Liver (tissue), 8 donors: ENCODE measurements at regions not wholly inside any gene's neighbourhood (a gene's known extent, or its start where the extent isn't known, plus 50 kb on each side); places are given as distances from the start of the nearest gene placed in this dataset.

Experiments used
- DNase-seq: peaks from one replicate; pipeline ENCODE4 v3.0.0-alpha.2; 2017; ENCODE audit warnings: low spot score
- H3K27ac ChIP-seq, 2 donors: one replicate each; pipeline ENCODE4 v1.7.0; 2013; ENCODE audit warnings: inconsistent platforms in 2 of 2, low read length in 2 of 2, control low read depth in 1 of 2, low read depth in 1 of 2, mild to moderate bottlenecking in 1 of 2
- H3K27me3 ChIP-seq, 4 donors: one replicate each; pipeline versions ENCODE4 v1.6.1 to v1.7.0; 2013; ENCODE audit warnings: low read length in 3 of 4, inconsistent platforms in 1 of 4, mild to moderate bottlenecking in 1 of 4, moderate library complexity in 1 of 4; ENCODE audit not compliant: control insufficient read depth in 4 of 4, insufficient read depth in 4 of 4
- H3K36me3 ChIP-seq, 4 donors: one replicate each; pipeline versions ENCODE4 v1.6.1 to v1.7.0; 2013; ENCODE audit warnings: low read length in 3 of 4, mild to moderate bottlenecking in 3 of 4, low read depth in 1 of 4, moderate library complexity in 1 of 4; ENCODE audit not compliant: control insufficient read depth in 4 of 4, insufficient read depth in 3 of 4
- H3K4me1 ChIP-seq, 4 donors: one replicate each; pipeline versions ENCODE4 v1.6.1 to v1.7.0; 2013; ENCODE audit warnings: low read length in 3 of 4, mild to moderate bottlenecking in 3 of 4, moderate library complexity in 1 of 4; ENCODE audit not compliant: control insufficient read depth in 4 of 4, insufficient read depth in 4 of 4
- H3K4me3 ChIP-seq, 3 donors: one replicate each; pipeline versions ENCODE4 v1.6.1 to v1.7.0; 2013; ENCODE audit warnings: low read length in 3 of 3, control low read depth in 1 of 3, low read depth in 1 of 3, mild to moderate bottlenecking in 1 of 3
- H3K9ac ChIP-seq, 2 donors: one replicate each; pipeline ENCODE4 v1.7.0; 2013; ENCODE audit warnings: low read length in 2 of 2, mild to moderate bottlenecking in 2 of 2, moderate library complexity in 2 of 2, control low read depth in 1 of 2, low read depth in 1 of 2
- H3K9me3 ChIP-seq, 4 donors: one replicate each; pipeline versions ENCODE4 v1.6.1 to v1.7.0; 2013; ENCODE audit warnings: low read length in 3 of 4; ENCODE audit not compliant: control insufficient read depth in 4 of 4
- ATF3 ChIP-seq: IDR thresholded peaks from 2 replicates; pipeline ENCODE4 v1.6.1; 2016; ENCODE audit warnings: antibody characterized with exemption
- CTCF ChIP-seq: fragments of 150-350 bp; IDR thresholded peaks from 2 replicates; pipeline ENCODE4 v1.5.1; 2017; ENCODE audit warnings: improper control_type of control experiment, low read depth, low read length; ENCODE audit not compliant: missing input control
- EGR1 ChIP-seq, 2 donors: IDR thresholded peaks; 2 replicates each; pipeline ENCODE4 v1.6.1; 2016 to 2018; ENCODE audit warnings: antibody characterized with exemption in 2 of 2, low read depth in 2 of 2
- FOXA1 ChIP-seq: IDR thresholded peaks from 2 replicates; pipeline ENCODE4 v1.6.1; 2016; ENCODE audit warnings: antibody characterized with exemption
- FOXA2 ChIP-seq: IDR thresholded peaks from 2 replicates; pipeline ENCODE4 v1.6.1; 2016; ENCODE audit warnings: antibody characterized with exemption
- GABPA ChIP-seq, 2 donors: IDR thresholded peaks in 1 of 2; conservative IDR thresholded peaks in 1 of 2; 2 replicates each; pipeline ENCODE4 v1.6.1; 2016; ENCODE audit warnings: antibody characterized with exemption in 2 of 2, mild to moderate bottlenecking in 1 of 2, moderate library complexity in 1 of 2
- HNF4A ChIP-seq, 2 donors: conservative IDR thresholded peaks; 2 replicates each; pipeline ENCODE4 v1.6.1; 2016; ENCODE audit warnings: antibody characterized with exemption in 2 of 2, mild to moderate bottlenecking in 2 of 2
- HNF4G ChIP-seq: IDR thresholded peaks from 2 replicates; pipeline ENCODE4 v1.6.1; 2016; ENCODE audit warnings: antibody characterized with exemption
- JUND ChIP-seq, 2 donors: IDR thresholded peaks; 2 replicates each; pipeline ENCODE4 v1.6.1; 2016; ENCODE audit warnings: antibody characterized with exemption in 2 of 2
- MAX ChIP-seq: IDR thresholded peaks from 2 replicates; pipeline ENCODE4 v1.6.1; 2016; ENCODE audit warnings: antibody characterized with exemption
- NR2F2 ChIP-seq: IDR thresholded peaks from 2 replicates; pipeline ENCODE4 v1.6.1; 2016; ENCODE audit warnings: antibody characterized with exemption
- RAD21 ChIP-seq, 2 donors: IDR thresholded peaks; 2 replicates each; pipeline ENCODE4 v1.6.1; 2016; ENCODE audit warnings: antibody characterized with exemption in 2 of 2, mild to moderate bottlenecking in 2 of 2
- REST ChIP-seq: IDR thresholded peaks from 2 replicates; pipeline ENCODE4 v1.6.1; 2016; ENCODE audit warnings: antibody characterized with exemption, mild to moderate bottlenecking
- RXRA ChIP-seq, 2 donors: IDR thresholded peaks; 2 replicates each; pipeline ENCODE4 v1.6.1; 2017 to 2018; ENCODE audit warnings: antibody characterized with exemption in 2 of 2, mild to moderate bottlenecking in 1 of 2
- SP1 ChIP-seq: IDR thresholded peaks from 2 replicates; pipeline ENCODE4 v1.6.1; 2018; ENCODE audit warnings: antibody characterized with exemption, mild to moderate bottlenecking
- TAF1 ChIP-seq: conservative IDR thresholded peaks from 2 replicates; pipeline ENCODE4 v1.6.1; 2016; ENCODE audit warnings: antibody characterized with exemption, mild to moderate bottlenecking
- YY1 ChIP-seq: IDR thresholded peaks from 2 replicates; pipeline ENCODE4 v1.6.1; 2016; ENCODE audit warnings: antibody characterized with exemption, mild to moderate bottlenecking
- ZBTB33 ChIP-seq: IDR thresholded peaks from 2 replicates; pipeline ENCODE4 v1.6.1; 2016; ENCODE audit warnings: antibody characterized with exemption
- WGBS: extraction: QIAGEN DNeasy Blood & Tissue Kit; methylation state at CpG from one replicate; pipeline ENCODE4 v1.1.7; 2013; 5-methylcytosine and 5-hydroxymethylcytosine counted together
- donor health status: healthy.
- donor health status: healthy.
- donor health status: healthy.
- donor health status: healthy.
- donor health status: healthy.

- no peak overlapping the region for H3K27ac ChIP-seq
- WGBS = 75% methylated on average over 3 of the region's 3 CpGs
These were observed 226.7 kb downstream of the ZNF674 start for GRCh38 chrX:46318551-46318950.

More at GRCh38 chrX:46318551-46318950, 226.7 kb downstream of the ZNF674 start:
- no peaks in the 10 kb centered on the region for H3K36me3 ChIP-seq
- no peaks in the 10 kb centered on the region for H3K27me3 ChIP-seq
- no peaks in the 10 kb centered on the region for H3K9me3 ChIP-seq
- H3K4me1 ChIP-seq = no peaks in the 10 kb centered on the region
- no peak for TF ChIP-seq NR2F2
- TF ChIP-seq ATF3 = no peak
- TF ChIP-seq HNF4A (conservative IDR thresholded peaks at IDR 0.05) = no peak
- no peak for TF ChIP-seq HNF4G
- TF ChIP-seq EGR1 (IDR thresholded peaks at IDR 0.05; ENCODE audit: low read depth in 2 of 2) = no peak
- no peak for TF ChIP-seq CTCF
- TF ChIP-seq FOXA1 = no peak
- no peak for TF ChIP-seq MAX
- no peak for TF ChIP-seq RXRA (IDR thresholded peaks at IDR 0.05)
- TF ChIP-seq SP1 = no peak
- TF ChIP-seq ZBTB33 = no peak
- TF ChIP-seq JUND (IDR thresholded peaks at IDR 0.05) = no peak
- no peak for TF ChIP-seq RAD21 (IDR thresholded peaks at IDR 0.05)
- TF ChIP-seq TAF1 = no peak
- TF ChIP-seq YY1 = no peak
- TF ChIP-seq GABPA (IDR thresholded peaks at IDR 0.05 in 1 of 2, conservative IDR thresholded peaks at IDR 0.05 in 1 of 2) = no peak
- no peak for TF ChIP-seq FOXA2
- no peak for TF ChIP-seq REST
- no peak overlapping the region for H3K9ac ChIP-seq
- no peak overlapping the region for H3K4me3 ChIP-seq
- DNase-seq = no peak
